ENCODE measurements at regions not wholly inside any gene's neighbourhood (a gene's known extent, or its start where the extent isn't known, plus 50 kb on each side); places are given as distances from the start of the nearest gene placed in this dataset.

DNA sequence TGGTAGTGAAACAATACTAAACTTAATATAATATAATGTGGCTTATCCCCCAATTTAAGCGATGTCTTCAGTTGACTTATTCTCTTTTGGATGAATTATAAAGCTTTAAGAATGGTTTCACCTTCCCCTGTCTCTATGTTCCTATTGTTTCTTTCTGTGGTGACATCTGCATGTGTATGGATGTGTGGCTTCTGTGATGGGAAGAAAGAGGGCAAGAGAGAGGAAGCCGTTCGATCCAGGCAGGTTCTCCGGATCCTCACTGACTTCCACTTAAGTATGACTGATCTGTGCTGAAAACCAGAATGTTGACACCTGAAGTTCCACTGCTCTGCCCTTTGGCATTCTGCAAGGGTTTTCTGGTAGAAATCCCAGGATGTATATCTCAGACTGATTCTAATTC, 1150.8 kb downstream of the STPG2 start:
- TF ChIP-seq, protein P1, sequence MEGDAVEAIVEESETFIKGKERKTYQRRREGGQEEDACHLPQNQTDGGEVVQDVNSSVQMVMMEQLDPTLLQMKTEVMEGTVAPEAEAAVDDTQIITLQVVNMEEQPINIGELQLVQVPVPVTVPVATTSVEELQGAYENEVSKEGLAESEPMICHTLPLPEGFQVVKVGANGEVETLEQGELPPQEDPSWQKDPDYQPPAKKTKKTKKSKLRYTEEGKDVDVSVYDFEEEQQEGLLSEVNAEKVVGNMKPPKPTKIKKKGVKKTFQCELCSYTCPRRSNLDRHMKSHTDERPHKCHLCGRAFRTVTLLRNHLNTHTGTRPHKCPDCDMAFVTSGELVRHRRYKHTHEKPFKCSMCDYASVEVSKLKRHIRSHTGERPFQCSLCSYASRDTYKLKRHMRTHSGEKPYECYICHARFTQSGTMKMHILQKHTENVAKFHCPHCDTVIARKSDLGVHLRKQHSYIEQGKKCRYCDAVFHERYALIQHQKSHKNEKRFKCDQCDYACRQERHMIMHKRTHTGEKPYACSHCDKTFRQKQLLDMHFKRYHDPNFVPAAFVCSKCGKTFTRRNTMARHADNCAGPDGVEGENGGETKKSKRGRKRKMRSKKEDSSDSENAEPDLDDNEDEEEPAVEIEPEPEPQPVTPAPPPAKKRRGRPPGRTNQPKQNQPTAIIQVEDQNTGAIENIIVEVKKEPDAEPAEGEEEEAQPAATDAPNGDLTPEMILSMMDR (IDR thresholded peaks at IDR 0.05; ENCODE audit: poor library complexity), result no peak
- TF ChIP-seq EZH2phosphoT487 (IDR thresholded peaks at IDR 0.05; ENCODE audit: low read depth, severe bottlenecking, unreplicated experiment) (no peak), EZH2 (IDR thresholded peaks at IDR 0.05; ENCODE audit: borderline replicate concordance) (no peak)
